ENCODE measurements at regions not wholly inside any gene's neighbourhood (a gene's known extent, or its start where the extent isn't known, plus 50 kb on each side); places are given as distances from the start of the nearest gene placed in this dataset.

- no peak overlapping the region for H3K9ac ChIP-seq
- no peak overlapping the region for H3K4me3 ChIP-seq
- no peaks in the 10 kb centered on the region for H4K20me1 ChIP-seq
- no peak overlapping the region for H3K4me2 ChIP-seq
- no peaks in the 10 kb centered on the region for H3K27me3 ChIP-seq
- no peaks in the 10 kb centered on the region for H3K4me1 ChIP-seq
- no peak overlapping the region for H3K27ac ChIP-seq
- H3K36me3 ChIP-seq, result no peaks in the 10 kb centered on the region
- H3K9me3 ChIP-seq (replicated peaks in 1 of 11), result peaks cover 0 to 9% (median 0%) of the 10 kb centered on the region in 11 experiments; a peak in 5 of 22 replicates
- TF ChIP-seq Cebpa-rat (IDR thresholded peaks at IDR 0.05), result no peak
Observed at GRCh38 chr12:30874455-30875321, 51.9 kb upstream of the TSPAN11 start.

- Histone ChIP-seq H3K36me3 (no peaks in the 10 kb centered on the region), H3K9ac (no peak overlapping the region), H3K4me1 (no peaks in the 10 kb centered on the region), H3K27me3 (no peaks in the 10 kb centered on the region), H3K4me2 (no peak overlapping the region), H3K4me3 (no peak overlapping the region), H3K9me3 (replicated peaks in 1 of 11) (peaks cover 18 to 38% (median 34%) of the 10 kb centered on the region in 11 experiments), H4K20me1 (no peaks in the 10 kb centered on the region), H3K27ac (no peak overlapping the region)
- TF ChIP-seq Cebpa-rat (IDR thresholded peaks at IDR 0.05), result no peak
Observed at GRCh38 chr12:30870491-30871265, 55.9 kb upstream of the TSPAN11 start.

GRCh38 chr12:30867415-30867814 is 59.1 kb upstream of the TSPAN11 start:
- H4K20me1 ChIP-seq, result no peaks in the 10 kb centered on the region
- H3K9ac ChIP-seq, result no peak overlapping the region
- H3K36me3 ChIP-seq, result no peaks in the 10 kb centered on the region
- no peaks in the 10 kb centered on the region for H3K4me1 ChIP-seq
- H3K4me2 ChIP-seq, result no peak overlapping the region
- peaks cover 23 to 48% (median 40%) of the 10 kb centered on the region in 11 experiments for H3K9me3 ChIP-seq (replicated peaks in 1 of 11)
- no peak overlapping the region for H3K4me3 ChIP-seq
- no peak for TF ChIP-seq Cebpa-rat (IDR thresholded peaks at IDR 0.05)
- no peaks in the 10 kb centered on the region for H3K27me3 ChIP-seq
- H3K27ac ChIP-seq, result no peak overlapping the region

- no peak overlapping the region for H3K4me3 ChIP-seq
- no peak overlapping the region for H3K27ac ChIP-seq
- peaks cover 23 to 48% (median 40%) of the 10 kb centered on the region in 11 experiments for H3K9me3 ChIP-seq (replicated peaks in 1 of 11)
- no peaks in the 10 kb centered on the region for H3K27me3 ChIP-seq
- H4K20me1 ChIP-seq, result no peaks in the 10 kb centered on the region
- H3K9ac ChIP-seq, result no peak overlapping the region
- no peak for TF ChIP-seq Cebpa-rat (IDR thresholded peaks at IDR 0.05)
- no peak overlapping the region for H3K4me2 ChIP-seq
- H3K36me3 ChIP-seq, result no peaks in the 10 kb centered on the region
- H3K4me1 ChIP-seq, result no peaks in the 10 kb centered on the region
Observed at GRCh38 chr12:30866256-30866655, 60.3 kb upstream of the TSPAN11 start.

GRCh38 chr12:30863839-30864238 is 62.7 kb upstream of the TSPAN11 start:
- Histone ChIP-seq H3K9ac (no peak overlapping the region), H3K4me3 (no peak overlapping the region), H3K4me1 (no peaks in the 10 kb centered on the region), H3K4me2 (no peak overlapping the region), H3K36me3 (no peaks in the 10 kb centered on the region), H4K20me1 (no peaks in the 10 kb centered on the region), H3K27me3 (no peaks in the 10 kb centered on the region), H3K9me3 (replicated peaks in 1 of 11) (peaks cover 23 to 40% (median 30%) of the 10 kb centered on the region in 11 experiments), H3K27ac (no peak overlapping the region)
- TF ChIP-seq Cebpa-rat (IDR thresholded peaks at IDR 0.05), result no peak

GRCh38 chr12:30862486-30862885 is 64.1 kb upstream of the TSPAN11 start:
- Histone ChIP-seq H3K4me3 (no peak overlapping the region), H3K9me3 (replicated peaks in 1 of 11) (peaks cover 21 to 27% (median 24%) of the 10 kb centered on the region in 11 experiments), H3K4me2 (no peak overlapping the region), H3K27me3 (no peaks in the 10 kb centered on the region), H3K4me1 (no peaks in the 10 kb centered on the region), H3K27ac (no peak overlapping the region), H3K36me3 (no peaks in the 10 kb centered on the region), H4K20me1 (no peaks in the 10 kb centered on the region), H3K9ac (no peak overlapping the region)
- TF ChIP-seq Cebpa-rat (IDR thresholded peaks at IDR 0.05), result no peak

- H3K27me3 ChIP-seq, result no peaks in the 10 kb centered on the region
- no peaks in the 10 kb centered on the region for H3K9me3 ChIP-seq (replicated peaks in 1 of 11)
- no peak overlapping the region for H3K4me3 ChIP-seq
- no peak overlapping the region for H3K9ac ChIP-seq
- no peaks in the 10 kb centered on the region for H3K36me3 ChIP-seq
- H4K20me1 ChIP-seq, result no peaks in the 10 kb centered on the region
- TF ChIP-seq Cebpa-rat (IDR thresholded peaks at IDR 0.05), result no peak
- H3K27ac ChIP-seq, result no peak overlapping the region
- H3K4me1 ChIP-seq, result no peaks in the 10 kb centered on the region
- no peak overlapping the region for H3K4me2 ChIP-seq
Observed at GRCh38 chr12:30859226-30859625, 67.3 kb upstream of the TSPAN11 start.

GRCh38 chr12:30858471-30858870 is 68.1 kb upstream of the TSPAN11 start:
- no peaks in the 10 kb centered on the region for H3K9me3 ChIP-seq (replicated peaks in 1 of 11)
- no peaks in the 10 kb centered on the region for H3K4me1 ChIP-seq
- no peaks in the 10 kb centered on the region for H3K36me3 ChIP-seq
- H3K27me3 ChIP-seq, result no peaks in the 10 kb centered on the region
- H3K4me3 ChIP-seq, result no peak overlapping the region
- H3K9ac ChIP-seq, result no peak overlapping the region
- no peak overlapping the region for H3K27ac ChIP-seq
- TF ChIP-seq Cebpa-rat (IDR thresholded peaks at IDR 0.05), result no peak
- no peak overlapping the region for H3K4me2 ChIP-seq
- H4K20me1 ChIP-seq, result no peaks in the 10 kb centered on the region

- TF ChIP-seq Cebpa-rat (IDR thresholded peaks at IDR 0.05), result no peak
- H3K4me1 ChIP-seq, result peaks cover 0 to 15% (median 9%) of the 10 kb centered on the region in 10 experiments; a peak in 14 of 20 replicates
- H3K27me3 ChIP-seq, result no peaks in the 10 kb centered on the region
- H4K20me1 ChIP-seq, result no peaks in the 10 kb centered on the region
- no peak overlapping the region for H3K4me3 ChIP-seq
- H3K4me2 ChIP-seq, result no peak overlapping the region
- H3K9me3 ChIP-seq (replicated peaks in 1 of 11), result no peaks in the 10 kb centered on the region
- no peak overlapping the region for H3K27ac ChIP-seq
- no peaks in the 10 kb centered on the region for H3K36me3 ChIP-seq
- no peak overlapping the region for H3K9ac ChIP-seq
Observed at GRCh38 chr12:30853561-30854133, 72.9 kb upstream of the TSPAN11 start.

Data from BLaER1 treated with 17β-estradiol and CSF1 and Interleukin-3, amounts not matched to agents 10 nM and 100 nM (cell line).